GM10248 (cell line): ENCODE measurements at regions not wholly inside any gene's neighbourhood (a gene's known extent, or its start where the extent isn't known, plus 50 kb on each side); places are given as distances from the start of the nearest gene placed in this dataset.

Experiments
- CTCF ChIA-PET: fragments of 300-600 bp; sonication (Branson Sonifier 250); formaldehyde crosslinking; extraction: SDS; loops from one replicate; lab custom pipeline; 2021; ENCODE audit warnings: antibody characterized with exemption; lab: Yijun Ruan, JAX
- POLR2A ChIA-PET: fragments of 350-650 bp; sonication (Branson Sonifier 250); formaldehyde crosslinking; extraction: SDS; loops from one replicate; lab custom pipeline; 2020; ENCODE audit warnings: antibody characterized with exemption; lab: Yijun Ruan, JAX
- DNase-seq: peaks from one replicate; pipeline ENCODE4 v3.0.0; 2012; ENCODE audit errors: extremely low spot score
- CTCF ChIP-seq: IDR thresholded peaks from 2 replicates; pipeline ENCODE4 v1.5.1; 2012; ENCODE audit warnings: mild to moderate bottlenecking, low read depth; ENCODE audit errors: extremely low read depth, missing control alignments, control extremely low read depth

DNA sequence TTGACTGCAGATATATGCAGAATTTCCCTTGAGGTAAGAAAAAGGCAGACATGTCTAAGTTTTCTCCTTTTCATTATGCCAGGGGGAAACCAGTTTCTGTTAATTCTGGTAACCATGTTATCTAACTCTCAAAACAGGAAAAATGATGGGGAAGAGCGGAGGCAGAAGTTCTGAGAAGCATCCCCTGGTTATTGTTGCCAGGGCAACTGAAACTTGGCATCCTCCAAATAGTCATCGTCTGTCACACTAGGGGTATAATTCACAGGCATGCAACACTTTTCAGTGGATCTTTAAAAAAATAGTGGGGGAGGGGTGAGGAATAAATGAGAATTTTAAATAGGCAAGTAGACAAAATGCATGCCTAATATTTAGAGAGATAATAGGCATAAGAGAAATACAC is 715.3 kb upstream of the CXADR start:
- no peak for TF ChIP-seq CTCF
- ChIA-PET CTCF (no interaction called here), POLR2A (no interaction called here)
- no peak for DNase-seq

DNA sequence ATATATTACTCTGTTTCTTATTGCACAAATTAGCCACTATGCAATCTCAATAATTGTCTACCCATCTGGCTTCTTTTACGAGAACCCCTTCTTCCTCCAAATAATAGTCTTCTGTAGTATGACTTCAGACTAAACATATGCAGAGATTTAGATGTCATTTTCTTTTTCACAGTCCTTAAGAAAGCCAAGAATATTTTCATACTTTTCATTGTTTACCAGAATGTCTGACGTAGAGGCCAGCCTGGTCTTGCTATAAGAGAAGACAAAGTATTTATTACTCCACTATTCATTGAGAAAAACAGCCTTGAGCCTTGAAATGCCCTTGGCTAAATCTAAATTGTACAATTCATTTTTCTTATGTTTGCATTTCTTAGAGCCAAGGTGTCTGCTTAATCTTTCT is 714.9 kb upstream of the CXADR start:
- no peak for DNase-seq
- CTCF ChIA-PET = no interaction called here

GRCh38 chr21:16800536-16801275 is 712.1 kb upstream of the CXADR start:
- TF ChIP-seq CTCF = no peak
- CTCF ChIA-PET = interaction anchor here (1.1 kb wide), 1 partner anchor 9 kb away, joined by 6 read pairs; no protein-coding TSS in a partner anchor
- POLR2A ChIA-PET = no interaction called here
- no peak for DNase-seq

More for the DNA sequence above, 714.9 kb upstream of the CXADR start:
- TF ChIP-seq CTCF = no peak
- POLR2A ChIA-PET = no interaction called here

GRCh38 chr21:16811011-16811410 is 701.8 kb upstream of the CXADR start:
- CTCF ChIA-PET = no interaction called here
- POLR2A ChIA-PET = no interaction called here
- no peak for TF ChIP-seq CTCF
- DNase-seq = no peak

- no peak for TF ChIP-seq CTCF
- DNase-seq = no peak
- ChIA-PET POLR2A (no interaction called here), CTCF (no interaction called here)
These were observed 700.9 kb upstream of the CXADR start for GRCh38 chr21:16811970-16812369.

GRCh38 chr21:16815243-16815642 is 697.6 kb upstream of the CXADR start:
- TF ChIP-seq CTCF = no peak
- CTCF ChIA-PET = no interaction called here

More at GRCh38 chr21:16815243-16815642, 697.6 kb upstream of the CXADR start:
- POLR2A ChIA-PET = no interaction called here
- no peak for DNase-seq
